Central memory CD8-positive, alpha-beta T cell (primary cell): ENCODE measurements at regions not wholly inside any gene's neighbourhood (a gene's known extent, or its start where the extent isn't known, plus 50 kb on each side); places are given as distances from the start of the nearest gene placed in this dataset.

ENCODE experiments used
- ATAC-seq: fragments of 150-1000 bp; cut with Tn5 transposase; replicated peaks from 2 replicates; pipeline ENCODE4 v1.10.0; 2022; ENCODE audit warnings: mild to moderate bottlenecking, moderate FRiP score, moderate number of reproducible peaks; ENCODE audit not compliant: poor library complexity, severe bottlenecking; ENCODE audit errors: extremely low read depth
- DNase-seq, 2 donors: peaks; one replicate each; pipeline ENCODE4 v3.0.0; 2021; ENCODE audit warnings: low spot score in 2 of 2
- H3K27ac Mint-ChIP-seq: one replicate; pipeline ENCODE4 v1.8.0; 2022; ENCODE audit warnings: low read depth, mild to moderate bottlenecking, moderate library complexity, mixed read lengths
- H3K27me3 Mint-ChIP-seq: one replicate; pipeline ENCODE4 v1.8.0; 2022; ENCODE audit warnings: mixed read lengths
- H3K36me3 Mint-ChIP-seq: one replicate; pipeline ENCODE4 v1.8.0; 2022; ENCODE audit warnings: mild to moderate bottlenecking, moderate library complexity, mixed read lengths; ENCODE audit not compliant: insufficient read depth
- H3K4me1 Mint-ChIP-seq: one replicate; pipeline ENCODE4 v1.8.0; 2022; ENCODE audit warnings: mixed read lengths
- H3K4me3 Mint-ChIP-seq: one replicate; pipeline ENCODE4 v1.8.0; 2022; ENCODE audit warnings: mild to moderate bottlenecking, moderate library complexity, mixed read lengths
- H3K9me3 Mint-ChIP-seq: one replicate; pipeline ENCODE4 v1.8.0; 2022; ENCODE audit warnings: mixed read lengths

GRCh38 chr12:74953697-74954096, 255.9 kb downstream of the KCNC2 start:
- Mint-ChIP-seq H3K27ac (no peak overlapping the region), H3K27me3 (no peaks in the 10 kb centered on the region), H3K9me3 (peaks cover 8% of the 10 kb centered on the region), H3K4me1 (no peaks in the 10 kb centered on the region), H3K4me3 (no peak overlapping the region), H3K36me3 (no peaks in the 10 kb centered on the region)
- ATAC-seq (no peak), DNase-seq (no peak)

GRCh38 chr12:74957231-74957630, 252.4 kb downstream of the KCNC2 start:
- no peak overlapping the region for H3K27ac Mint-ChIP-seq
- H3K9me3 Mint-ChIP-seq: peaks cover 8% of the 10 kb centered on the region
- no peaks in the 10 kb centered on the region for H3K36me3 Mint-ChIP-seq
- H3K4me1 Mint-ChIP-seq: no peaks in the 10 kb centered on the region
- H3K4me3 Mint-ChIP-seq: no peak overlapping the region
- DNase-seq (no peak), ATAC-seq (no peak)
- no peaks in the 10 kb centered on the region for H3K27me3 Mint-ChIP-seq

- H3K4me3 Mint-ChIP-seq: no peak overlapping the region
- ATAC-seq (no peak), DNase-seq (no peak)
- peaks cover 8% of the 10 kb centered on the region for H3K9me3 Mint-ChIP-seq
- H3K27me3 Mint-ChIP-seq: no peaks in the 10 kb centered on the region
- H3K36me3 Mint-ChIP-seq: no peaks in the 10 kb centered on the region
- no peaks in the 10 kb centered on the region for H3K4me1 Mint-ChIP-seq
- H3K27ac Mint-ChIP-seq: no peak overlapping the region
These were observed 252.0 kb downstream of the KCNC2 start for GRCh38 chr12:74957634-74958033.

DNA sequence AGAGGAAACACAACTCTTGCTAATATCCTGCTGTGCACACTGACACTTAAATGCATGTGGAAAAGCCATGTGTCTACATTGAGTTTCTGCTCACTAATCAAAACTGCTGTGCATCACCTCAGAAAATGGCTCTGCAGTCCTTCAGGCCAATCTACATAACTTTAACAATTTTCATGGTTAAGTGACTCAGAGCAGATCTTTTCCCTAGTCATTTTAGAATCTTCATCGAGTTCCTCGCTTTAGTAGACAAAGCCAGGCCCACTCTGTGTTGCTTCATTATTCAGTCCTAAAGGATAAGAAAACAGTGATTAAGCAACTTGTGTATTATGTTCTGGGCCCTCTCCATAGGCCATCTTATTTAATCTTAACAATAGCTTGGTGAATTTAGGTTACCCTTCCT, 250.0 kb downstream of the KCNC2 start:
- H3K4me3 Mint-ChIP-seq: no peak overlapping the region
- H3K27ac Mint-ChIP-seq: no peak overlapping the region
- H3K27me3 Mint-ChIP-seq: no peaks in the 10 kb centered on the region
- H3K9me3 Mint-ChIP-seq: no peaks in the 10 kb centered on the region
- DNase-seq (no peak), ATAC-seq (no peak)
- H3K4me1 Mint-ChIP-seq: no peaks in the 10 kb centered on the region
- no peaks in the 10 kb centered on the region for H3K36me3 Mint-ChIP-seq

DNA sequence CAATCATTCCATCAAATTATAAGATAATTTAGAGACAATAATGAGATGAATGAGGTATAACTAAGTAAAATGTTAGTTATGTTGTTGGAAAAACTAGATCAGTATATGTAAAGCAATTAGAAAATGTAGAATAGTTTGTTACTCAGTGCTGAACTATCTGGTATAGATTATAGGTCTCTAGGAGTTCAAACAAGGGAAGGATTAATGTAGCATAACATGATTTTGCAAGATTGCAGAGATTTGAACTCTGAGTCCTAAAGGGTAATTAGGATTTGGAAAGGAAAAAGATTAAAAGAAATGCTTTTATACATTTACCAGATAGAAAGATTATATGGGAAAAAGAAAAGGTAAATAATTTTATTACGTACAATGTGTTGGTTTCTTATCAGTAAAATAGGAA, 246.3 kb downstream of the KCNC2 start:
- no peak for DNase-seq
- Mint-ChIP-seq H3K4me3 (no peak overlapping the region), H3K9me3 (no peaks in the 10 kb centered on the region), H3K4me1 (no peaks in the 10 kb centered on the region), H3K36me3 (no peaks in the 10 kb centered on the region), H3K27ac (no peak overlapping the region), H3K27me3 (no peaks in the 10 kb centered on the region)
- no peak for ATAC-seq

GRCh38 chr12:74963867-74964331, 245.7 kb downstream of the KCNC2 start:
- H3K4me3 Mint-ChIP-seq: no peak overlapping the region
- no peaks in the 10 kb centered on the region for H3K9me3 Mint-ChIP-seq
- no peaks in the 10 kb centered on the region for H3K4me1 Mint-ChIP-seq
- ATAC-seq: no peak
- H3K36me3 Mint-ChIP-seq: no peaks in the 10 kb centered on the region
- H3K27ac Mint-ChIP-seq: no peak overlapping the region
- no peaks in the 10 kb centered on the region for H3K27me3 Mint-ChIP-seq
- no peak for DNase-seq

DNA sequence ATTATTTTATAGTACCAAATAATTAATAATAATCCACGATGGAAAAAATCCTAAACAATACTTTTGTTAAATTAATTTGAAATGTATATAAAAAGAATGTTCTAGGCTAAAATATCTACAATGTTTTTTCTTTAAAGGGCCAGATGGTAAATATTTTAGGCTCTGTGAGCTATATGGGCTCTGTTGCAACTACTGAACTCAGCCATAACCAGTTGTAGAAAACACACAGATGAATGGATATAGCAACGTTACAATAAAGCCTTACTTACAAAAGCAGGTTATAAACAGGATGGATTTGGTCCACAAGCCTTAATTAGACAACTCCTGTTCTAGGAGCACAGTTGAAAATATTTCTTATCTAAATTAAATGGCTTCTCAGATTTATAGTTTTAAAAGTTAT, 245.2 kb downstream of the KCNC2 start:
- H3K4me1 Mint-ChIP-seq: no peaks in the 10 kb centered on the region
- ATAC-seq: no peak
- H3K36me3 Mint-ChIP-seq: no peaks in the 10 kb centered on the region
- H3K27me3 Mint-ChIP-seq: no peaks in the 10 kb centered on the region
- no peaks in the 10 kb centered on the region for H3K9me3 Mint-ChIP-seq
- H3K4me3 Mint-ChIP-seq: no peak overlapping the region
- no peak overlapping the region for H3K27ac Mint-ChIP-seq
- DNase-seq: no peak

GRCh38 chr12:74971201-74971600, 238.4 kb downstream of the KCNC2 start:
- no peak for DNase-seq
- H3K4me3 Mint-ChIP-seq: no peak overlapping the region
- no peak for ATAC-seq
- no peaks in the 10 kb centered on the region for H3K27me3 Mint-ChIP-seq
- H3K27ac Mint-ChIP-seq: no peak overlapping the region
- H3K9me3 Mint-ChIP-seq: peaks cover 10% of the 10 kb centered on the region
- H3K36me3 Mint-ChIP-seq: no peaks in the 10 kb centered on the region
- H3K4me1 Mint-ChIP-seq: no peaks in the 10 kb centered on the region

- Mint-ChIP-seq H3K9me3 (peaks cover 16% of the 10 kb centered on the region), H3K4me3 (no peak overlapping the region), H3K27ac (no peak overlapping the region), H3K36me3 (no peaks in the 10 kb centered on the region), H3K4me1 (no peaks in the 10 kb centered on the region), H3K27me3 (no peaks in the 10 kb centered on the region)
- no peak for ATAC-seq
- no peak for DNase-seq
These were observed 231.7 kb downstream of the KCNC2 start for GRCh38 chr12:74977832-74978481.

DNA sequence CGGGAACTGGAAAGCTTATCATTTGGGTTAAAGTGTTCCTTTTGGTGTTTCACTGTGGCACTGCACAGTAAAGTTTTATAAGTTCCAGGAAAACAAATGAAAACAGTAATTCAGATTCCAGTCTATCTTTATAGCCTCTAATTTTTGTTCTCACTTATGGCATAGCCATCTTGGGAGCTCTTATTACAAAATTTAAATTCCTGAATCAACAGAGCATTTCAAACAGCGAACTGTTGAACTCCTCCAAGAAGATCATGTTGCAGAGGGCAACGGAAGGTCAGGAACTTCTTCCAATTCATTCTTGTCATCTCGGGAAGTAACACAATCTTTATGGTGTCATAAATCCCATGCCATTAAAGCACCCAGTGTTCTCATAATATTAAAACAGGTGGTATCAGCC, 229.1 kb downstream of the KCNC2 start:
- no peak overlapping the region for H3K27ac Mint-ChIP-seq
- H3K4me3 Mint-ChIP-seq: no peak overlapping the region
- H3K27me3 Mint-ChIP-seq: no peaks in the 10 kb centered on the region
- no peak for DNase-seq
- H3K4me1 Mint-ChIP-seq: no peaks in the 10 kb centered on the region
- H3K9me3 Mint-ChIP-seq: peaks cover 14% of the 10 kb centered on the region
- H3K36me3 Mint-ChIP-seq: no peaks in the 10 kb centered on the region
- no peak for ATAC-seq

GRCh38 chr12:74981541-74981940, 228.1 kb downstream of the KCNC2 start:
- Mint-ChIP-seq H3K9me3 (peaks cover 6% of the 10 kb centered on the region), H3K36me3 (no peaks in the 10 kb centered on the region), H3K4me1 (no peaks in the 10 kb centered on the region), H3K4me3 (no peak overlapping the region), H3K27me3 (no peaks in the 10 kb centered on the region), H3K27ac (no peak overlapping the region)
- DNase-seq: no peak
- no peak for ATAC-seq

GRCh38 chr12:74983917-74984316, 225.7 kb downstream of the KCNC2 start:
- no peak overlapping the region for H3K27ac Mint-ChIP-seq
- H3K4me1 Mint-ChIP-seq: no peaks in the 10 kb centered on the region
- H3K9me3 Mint-ChIP-seq: no peaks in the 10 kb centered on the region
- no peaks in the 10 kb centered on the region for H3K27me3 Mint-ChIP-seq
- DNase-seq (no peak), ATAC-seq (no peak)
- no peak overlapping the region for H3K4me3 Mint-ChIP-seq
- H3K36me3 Mint-ChIP-seq: no peaks in the 10 kb centered on the region

- no peak overlapping the region for H3K27ac Mint-ChIP-seq
- H3K27me3 Mint-ChIP-seq: no peaks in the 10 kb centered on the region
- DNase-seq: no peak
- no peak for ATAC-seq
- no peaks in the 10 kb centered on the region for H3K36me3 Mint-ChIP-seq
- no peaks in the 10 kb centered on the region for H3K4me1 Mint-ChIP-seq
- H3K4me3 Mint-ChIP-seq: no peak overlapping the region
- no peaks in the 10 kb centered on the region for H3K9me3 Mint-ChIP-seq
These were observed 225.0 kb downstream of the KCNC2 start for GRCh38 chr12:74984631-74985030.
